ENCODE measurements at regions not wholly inside any gene's neighbourhood (a gene's known extent, or its start where the extent isn't known, plus 50 kb on each side); places are given as distances from the start of the nearest gene placed in this dataset.

- DNase-seq: no peak
These were observed 167.1 kb upstream of the ZMIZ1 start for GRCh38 chr10:78901694-78902093.

- DNase-seq: no peak
These were observed 166.0 kb upstream of the ZMIZ1 start for GRCh38 chr10:78902815-78903214.

GRCh38 chr10:78903341-78903940 lies 165.3 kb upstream of the ZMIZ1 start:
- no peak for DNase-seq

GRCh38 chr10:78904196-78904595 lies 164.6 kb upstream of the ZMIZ1 start:
- no peak for DNase-seq

- no peak for DNase-seq
These were observed 163.5 kb upstream of the ZMIZ1 start for GRCh38 chr10:78905015-78905956.

- no peak for DNase-seq
These were observed 162.8 kb upstream of the ZMIZ1 start for GRCh38 chr10:78905957-78906308.

- no peak for DNase-seq
These were observed 161.9 kb upstream of the ZMIZ1 start for GRCh38 chr10:78906734-78907390.

GRCh38 chr10:78907551-78908211 lies 161.1 kb upstream of the ZMIZ1 start:
- no peak for DNase-seq

GRCh38 chr10:78909221-78909620 lies 159.5 kb upstream of the ZMIZ1 start:
- DNase-seq: no peak

GRCh38 chr10:78910021-78910420 lies 158.7 kb upstream of the ZMIZ1 start:
- no peak for DNase-seq

- DNase-seq: no peak
These were observed 158.3 kb upstream of the ZMIZ1 start for GRCh38 chr10:78910476-78910875.

- no peak for DNase-seq
These were observed 157.9 kb upstream of the ZMIZ1 start for GRCh38 chr10:78910886-78911285.

- DNase-seq: no peak
These were observed 157.0 kb upstream of the ZMIZ1 start for GRCh38 chr10:78911533-78912340.

GRCh38 chr10:78912361-78913218 lies 156.2 kb upstream of the ZMIZ1 start:
- DNase-seq: no peak

GRCh38 chr10:78913219-78914059 lies 155.3 kb upstream of the ZMIZ1 start:
- DNase-seq: no peak

GRCh38 chr10:78914060-78914378 lies 154.7 kb upstream of the ZMIZ1 start:
- no peak for DNase-seq

GRCh38 chr10:78914502-78915189 lies 154.1 kb upstream of the ZMIZ1 start:
- DNase-seq: no peak

GRCh38 chr10:78915190-78915518 lies 153.6 kb upstream of the ZMIZ1 start:
- no peak for DNase-seq

GRCh38 chr10:78916227-78916626 lies 152.5 kb upstream of the ZMIZ1 start:
- DNase-seq: no peak

All from NCI-H1694 (cell line).